Activated naive CD4-positive, alpha-beta T cell treated with anti-CD3 and anti-CD28 coated beads for 36 hours (primary cell): ENCODE measurements at regions not wholly inside any gene's neighbourhood (a gene's known extent, or its start where the extent isn't known, plus 50 kb on each side); places are given as distances from the start of the nearest gene placed in this dataset.

ENCODE experiments used
- CTCF ChIA-PET: fragments of 350-600 bp; sonication (Branson Sonifier 250); formaldehyde crosslinking; loops from one replicate; lab custom pipeline; 2021; ENCODE audit warnings: antibody characterized with exemption; lab: Charles Lee
- DNase-seq: peaks from one replicate; pipeline ENCODE4 v3.0.0-alpha.2; 2020
- H3K27ac Mint-ChIP-seq: one replicate; pipeline ENCODE4 v1.8.0; 2021; ENCODE audit warnings: mild to moderate bottlenecking, mixed read lengths
- H3K27me3 Mint-ChIP-seq: one replicate; pipeline ENCODE4 v1.8.0; 2021; ENCODE audit warnings: low read depth, mixed read lengths
- H3K36me3 Mint-ChIP-seq: one replicate; pipeline ENCODE4 v1.8.0; 2021; ENCODE audit warnings: low read depth, mixed read lengths
- H3K4me1 Mint-ChIP-seq: one replicate; pipeline ENCODE4 v1.8.0; 2021; ENCODE audit warnings: low read depth, mixed read lengths
- H3K4me3 Mint-ChIP-seq: one replicate; pipeline ENCODE4 v1.8.0; 2021; ENCODE audit warnings: mild to moderate bottlenecking, moderate library complexity, mixed read lengths
- H3K9me3 Mint-ChIP-seq: one replicate; pipeline ENCODE4 v1.8.0; 2021; ENCODE audit warnings: mixed read lengths
- intact Hi-C: fragments of 100-400 bp; cut with micrococcal nuclease; formaldehyde crosslinking; loops from one replicate; pipeline ENCODE4 v1.15.1; 2023

DNA sequence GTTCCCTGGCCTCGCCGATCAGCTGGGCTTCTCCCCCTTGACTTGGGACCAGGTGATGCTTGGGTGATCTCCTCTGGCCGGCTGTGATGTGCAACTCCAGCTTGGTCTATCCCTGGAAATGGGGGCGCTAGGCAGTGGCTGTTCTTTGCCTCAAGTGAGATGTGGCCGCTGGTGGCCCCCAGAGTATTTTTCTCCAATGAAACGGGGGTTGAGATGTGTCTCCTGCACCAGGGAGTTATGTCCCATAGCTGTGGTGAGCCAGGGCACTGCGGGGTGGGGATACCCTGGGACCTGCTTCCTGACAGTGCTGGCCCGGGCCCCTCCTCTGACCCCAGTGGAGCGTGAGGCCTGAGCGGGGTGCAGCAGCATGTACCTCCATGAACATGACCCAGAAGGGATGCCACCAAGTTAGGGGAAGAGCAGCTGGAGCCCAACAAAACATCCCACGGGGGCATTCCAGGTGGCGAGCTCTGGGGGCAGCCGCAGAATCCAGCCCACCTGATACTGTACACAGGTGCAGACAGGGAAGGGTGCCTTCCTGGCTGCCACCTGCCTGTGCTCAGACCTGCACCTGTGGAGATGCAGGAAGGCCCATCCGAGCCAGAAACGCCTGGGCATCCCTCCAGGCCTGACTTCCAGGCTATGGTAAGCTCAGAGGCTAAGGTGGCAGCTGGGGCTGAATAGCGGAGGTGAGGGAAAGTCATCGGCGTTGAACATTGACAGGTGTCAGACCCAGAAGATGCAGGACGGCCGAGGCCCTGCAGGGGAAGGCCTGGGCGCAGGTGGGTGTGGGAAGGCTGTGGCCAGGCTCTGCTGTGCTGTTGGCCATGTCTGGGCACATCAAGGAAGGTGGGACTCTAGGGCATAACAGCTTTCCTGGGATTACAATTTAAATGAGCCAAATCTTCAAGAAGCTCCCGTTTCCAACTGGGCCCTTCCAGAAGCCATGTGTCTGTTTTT is 97.3 kb downstream of the CTTN start:
- no peak overlapping the region for H3K4me3 Mint-ChIP-seq
- H3K27me3 Mint-ChIP-seq: no peaks in the 10 kb centered on the region
- DNase-seq: no peak
- no peaks in the 10 kb centered on the region for H3K4me1 Mint-ChIP-seq
- intact Hi-C loops: no loop called here
- H3K9me3 Mint-ChIP-seq: peaks cover 5% of the 10 kb centered on the region
- CTCF ChIA-PET: no interaction called here
- no peaks in the 10 kb centered on the region for H3K36me3 Mint-ChIP-seq
- H3K27ac Mint-ChIP-seq: no peak overlapping the region

DNA sequence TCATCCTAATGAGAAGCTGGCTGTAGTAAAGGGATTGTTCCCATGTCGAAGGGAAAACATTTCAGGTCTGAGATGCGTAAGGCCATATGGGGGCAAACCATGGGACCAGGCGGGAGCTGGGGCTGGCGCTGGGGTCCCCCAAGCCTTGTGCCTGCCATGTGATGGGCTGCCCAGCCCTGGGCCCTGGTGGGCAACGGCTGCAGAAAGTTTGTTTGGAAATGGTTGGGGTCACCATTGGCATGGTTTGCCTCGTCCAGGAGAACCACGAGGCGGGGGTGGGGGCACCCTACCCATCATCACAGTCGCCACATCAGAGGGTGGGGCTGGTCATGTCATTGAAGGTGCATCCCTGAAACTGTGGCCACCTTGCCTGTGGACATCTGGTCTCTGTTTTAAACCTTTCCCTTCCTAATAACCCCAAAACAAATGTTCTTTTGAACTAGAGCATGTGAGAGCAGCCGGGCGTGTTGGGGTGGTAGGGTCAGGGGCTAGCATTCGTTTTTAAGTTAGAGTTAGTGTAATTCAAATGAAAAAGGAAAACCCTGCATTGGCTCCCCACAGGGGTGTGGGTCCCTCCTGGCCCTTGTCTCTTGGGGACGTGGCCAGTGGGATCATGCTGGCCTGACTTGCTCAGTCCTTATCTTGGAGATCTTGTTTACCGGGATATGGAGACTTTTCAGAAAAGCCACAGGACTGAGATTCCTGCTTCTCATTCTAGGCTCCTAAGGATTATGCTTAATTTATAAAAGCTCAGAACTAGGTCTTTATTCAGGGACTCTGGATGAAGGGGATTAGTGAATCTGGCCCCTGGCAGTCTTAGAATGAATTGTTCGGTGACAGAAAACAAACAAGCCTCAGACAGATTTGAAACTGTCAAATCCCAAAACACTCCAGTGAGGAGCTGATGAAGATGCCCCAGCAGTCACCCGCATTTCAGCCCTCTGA is 98.5 kb downstream of the CTTN start:
- no peaks in the 10 kb centered on the region for H3K4me1 Mint-ChIP-seq
- H3K9me3 Mint-ChIP-seq: no peaks in the 10 kb centered on the region
- CTCF ChIA-PET: no interaction called here
- intact Hi-C loops: no loop called here
- no peak for DNase-seq
- H3K4me3 Mint-ChIP-seq: no peak overlapping the region
- H3K36me3 Mint-ChIP-seq: no peaks in the 10 kb centered on the region
- H3K27ac Mint-ChIP-seq: no peak overlapping the region
- H3K27me3 Mint-ChIP-seq: no peaks in the 10 kb centered on the region

DNA sequence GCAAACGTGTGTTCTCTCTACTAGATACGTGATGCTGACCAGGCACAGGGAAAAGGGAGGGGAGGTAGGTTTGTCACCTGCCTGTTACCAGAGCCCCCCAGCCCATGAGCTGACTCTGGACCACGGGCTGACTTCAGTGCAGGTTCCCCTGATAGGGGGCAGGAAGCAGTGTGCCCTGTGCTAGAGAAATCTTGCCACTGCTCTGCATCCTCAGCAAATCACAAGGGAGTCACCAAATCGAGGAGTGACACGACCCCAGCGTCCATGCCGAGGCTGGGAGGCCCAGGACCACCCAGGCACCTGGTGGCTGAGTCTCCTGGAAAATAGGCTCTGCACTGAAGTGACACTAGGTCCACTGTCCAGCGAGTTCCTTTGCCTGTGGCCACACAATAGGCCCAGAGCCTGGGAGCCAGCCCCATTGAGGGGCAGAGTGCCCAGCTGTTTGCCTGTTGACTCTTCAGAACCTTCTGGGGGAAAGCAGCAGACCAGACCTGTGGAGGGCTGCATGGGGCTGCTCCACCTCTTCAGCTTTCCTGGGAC is 99.3 kb downstream of the CTTN start:
- Mint-ChIP-seq H3K27me3 (no peaks in the 10 kb centered on the region), H3K4me1 (no peaks in the 10 kb centered on the region), H3K9me3 (no peaks in the 10 kb centered on the region), H3K27ac (no peak overlapping the region), H3K36me3 (no peaks in the 10 kb centered on the region), H3K4me3 (no peak overlapping the region)
- intact Hi-C loops: no loop called here
- no peak for DNase-seq
- CTCF ChIA-PET: no interaction called here

DNA sequence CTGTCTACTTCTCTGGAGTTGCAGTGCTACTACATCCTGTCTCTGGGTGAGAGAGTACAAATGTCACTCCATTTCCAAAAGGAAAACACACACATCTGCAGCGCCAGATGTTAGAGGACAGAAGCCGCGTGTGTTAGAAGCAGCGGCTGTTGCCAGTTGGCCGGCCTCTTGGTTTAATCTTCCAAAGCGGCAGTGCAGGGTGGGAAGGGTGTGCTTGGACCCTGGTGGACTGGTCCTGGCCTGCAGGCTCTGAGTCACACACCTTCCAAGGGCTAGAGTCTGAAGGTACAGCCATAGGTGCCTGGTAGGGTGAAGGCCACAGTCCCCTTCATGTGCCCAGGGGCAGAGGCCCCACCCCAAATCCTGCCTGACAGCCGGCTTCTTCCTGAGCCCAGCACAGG is 99.8 kb downstream of the CTTN start:
- intact Hi-C loops: no loop called here
- Mint-ChIP-seq H3K27me3 (no peaks in the 10 kb centered on the region), H3K9me3 (no peaks in the 10 kb centered on the region), H3K36me3 (no peaks in the 10 kb centered on the region), H3K4me1 (no peaks in the 10 kb centered on the region), H3K4me3 (no peak overlapping the region), H3K27ac (no peak overlapping the region)
- DNase-seq: no peak
- CTCF ChIA-PET: no interaction called here

DNA sequence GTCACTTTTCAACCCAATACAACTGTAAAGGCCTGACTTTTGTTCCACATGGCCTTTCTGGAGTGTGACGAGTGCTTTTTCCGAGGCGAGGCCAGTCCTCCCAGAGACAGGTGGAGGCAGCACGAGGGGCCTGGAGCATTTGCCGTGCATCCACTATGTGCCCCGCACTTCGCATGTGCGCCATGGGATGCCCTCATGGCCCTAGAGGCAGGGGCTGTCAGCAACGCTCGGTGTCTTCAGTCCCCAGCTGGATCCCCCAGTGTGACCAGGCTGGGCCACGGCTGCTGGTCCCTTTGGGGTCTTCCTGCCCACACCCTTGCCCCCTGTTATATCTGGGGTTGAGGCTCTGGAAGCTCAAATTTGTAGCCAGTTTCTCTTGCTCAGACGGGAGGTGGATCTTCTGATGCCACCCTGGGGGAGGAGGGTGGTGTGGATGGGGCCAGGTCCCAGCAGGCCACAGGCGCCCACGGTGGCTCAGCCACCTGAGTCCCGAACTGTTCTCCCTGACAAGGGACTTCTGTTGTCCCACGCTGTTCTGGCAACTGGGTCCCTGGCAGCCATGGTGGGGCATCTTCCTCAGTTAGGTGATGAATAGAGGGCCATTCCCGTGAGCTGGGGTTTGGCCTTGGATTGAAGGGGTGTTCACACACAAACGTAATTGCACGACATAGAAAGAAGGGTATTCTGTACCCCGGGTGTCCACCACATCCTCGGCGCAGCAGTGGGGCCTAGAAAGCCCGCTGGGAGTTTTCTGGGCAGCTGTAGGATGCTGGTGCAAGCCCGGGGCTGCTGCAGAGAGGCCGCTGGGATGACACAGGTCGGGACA is 100.9 kb downstream of the CTTN start:
- intact Hi-C loops: no loop called here
- Mint-ChIP-seq H3K36me3 (no peaks in the 10 kb centered on the region), H3K27ac (no peak overlapping the region), H3K4me1 (no peaks in the 10 kb centered on the region), H3K4me3 (no peak overlapping the region), H3K27me3 (no peaks in the 10 kb centered on the region), H3K9me3 (no peaks in the 10 kb centered on the region)
- DNase-seq: no peak
- CTCF ChIA-PET: no interaction called here

DNA sequence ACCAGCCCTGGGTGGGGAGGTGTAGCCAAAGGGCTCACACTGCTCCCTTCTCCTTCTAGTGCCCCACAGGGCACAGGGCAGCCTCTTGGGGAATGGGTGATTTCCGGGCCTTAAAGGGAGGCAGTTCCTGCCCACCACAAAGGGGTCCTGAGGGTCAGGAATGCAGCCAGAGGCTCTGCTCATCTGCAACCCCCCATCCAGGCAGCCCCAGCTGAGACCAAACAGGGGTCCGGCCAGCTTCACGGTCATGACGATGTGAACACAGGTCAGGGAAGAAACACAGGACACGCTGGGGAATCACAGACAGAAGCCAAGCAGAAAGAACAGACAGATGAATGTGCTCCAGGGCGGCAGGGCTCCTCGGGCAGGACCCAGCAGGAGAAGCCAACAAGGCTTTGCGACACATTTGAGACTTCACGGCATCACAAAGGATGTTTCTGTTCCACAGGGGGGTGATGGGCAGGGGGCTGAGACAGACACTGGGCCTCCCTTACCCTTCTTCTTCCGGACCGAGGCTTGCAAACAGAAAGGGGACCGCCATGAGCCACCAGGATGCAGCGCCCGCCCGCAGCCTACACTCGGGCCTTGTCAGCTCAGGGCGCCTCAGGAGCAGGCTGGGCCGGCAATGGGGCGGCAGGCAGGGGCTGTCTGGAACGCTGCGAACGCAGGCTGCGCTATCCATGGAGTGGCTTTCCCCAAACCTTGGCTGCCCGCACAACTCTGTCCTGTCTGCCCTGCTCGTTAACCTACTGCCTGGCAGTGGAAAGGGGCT is 101.9 kb downstream of the CTTN start:
- Mint-ChIP-seq H3K27ac (no peak overlapping the region), H3K4me1 (no peaks in the 10 kb centered on the region), H3K4me3 (no peak overlapping the region), H3K27me3 (no peaks in the 10 kb centered on the region), H3K36me3 (no peaks in the 10 kb centered on the region), H3K9me3 (no peaks in the 10 kb centered on the region)
- CTCF ChIA-PET: no interaction called here
- intact Hi-C loops: no loop called here
- no peak for DNase-seq

DNA sequence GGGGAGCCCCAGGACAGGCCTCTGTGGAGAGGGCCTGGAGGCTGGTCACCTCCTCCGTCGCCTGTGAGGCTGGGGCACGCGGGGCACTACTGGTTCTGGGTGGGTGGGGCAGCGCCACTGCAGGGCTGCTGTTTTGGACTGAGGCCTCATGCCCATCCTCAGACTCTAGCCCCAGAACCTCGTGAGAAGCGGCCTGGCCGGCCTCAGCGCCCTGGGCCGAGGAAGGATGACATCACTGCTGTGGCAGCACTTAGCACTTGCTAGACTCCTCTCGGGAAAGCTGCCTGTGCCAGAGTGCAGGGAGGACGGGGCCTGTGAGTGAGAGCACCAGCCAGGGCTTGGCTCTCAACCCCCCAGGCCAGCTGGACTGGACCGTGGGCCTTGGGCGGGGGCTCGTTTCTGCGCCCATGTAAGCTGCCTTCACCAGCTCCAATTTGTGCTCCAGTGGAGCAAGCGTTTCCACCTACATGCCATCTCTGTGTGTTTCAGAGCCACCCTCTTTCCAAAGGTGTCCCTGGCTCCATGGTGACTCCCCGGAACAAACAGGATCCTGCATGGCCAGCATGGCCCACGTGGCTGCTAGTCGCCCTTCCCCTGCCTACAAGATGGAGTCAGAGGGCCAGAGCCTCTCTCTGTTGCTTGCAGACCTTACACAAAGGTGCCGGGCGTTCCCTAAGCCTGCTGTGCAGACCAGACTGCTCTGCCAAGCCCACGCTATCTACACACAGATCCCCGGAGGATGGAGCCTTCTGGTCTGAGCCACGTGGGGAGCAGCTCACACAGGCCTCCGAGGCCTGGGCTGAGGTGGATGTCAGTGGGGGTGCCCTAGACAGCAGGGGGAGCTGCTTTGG is 102.9 kb downstream of the CTTN start:
- Mint-ChIP-seq H3K36me3 (no peaks in the 10 kb centered on the region), H3K4me1 (no peaks in the 10 kb centered on the region), H3K27me3 (no peaks in the 10 kb centered on the region), H3K9me3 (no peaks in the 10 kb centered on the region), H3K27ac (no peak overlapping the region), H3K4me3 (no peak overlapping the region)
- CTCF ChIA-PET: no interaction called here
- no peak for DNase-seq
- intact Hi-C loops: no loop called here

DNA sequence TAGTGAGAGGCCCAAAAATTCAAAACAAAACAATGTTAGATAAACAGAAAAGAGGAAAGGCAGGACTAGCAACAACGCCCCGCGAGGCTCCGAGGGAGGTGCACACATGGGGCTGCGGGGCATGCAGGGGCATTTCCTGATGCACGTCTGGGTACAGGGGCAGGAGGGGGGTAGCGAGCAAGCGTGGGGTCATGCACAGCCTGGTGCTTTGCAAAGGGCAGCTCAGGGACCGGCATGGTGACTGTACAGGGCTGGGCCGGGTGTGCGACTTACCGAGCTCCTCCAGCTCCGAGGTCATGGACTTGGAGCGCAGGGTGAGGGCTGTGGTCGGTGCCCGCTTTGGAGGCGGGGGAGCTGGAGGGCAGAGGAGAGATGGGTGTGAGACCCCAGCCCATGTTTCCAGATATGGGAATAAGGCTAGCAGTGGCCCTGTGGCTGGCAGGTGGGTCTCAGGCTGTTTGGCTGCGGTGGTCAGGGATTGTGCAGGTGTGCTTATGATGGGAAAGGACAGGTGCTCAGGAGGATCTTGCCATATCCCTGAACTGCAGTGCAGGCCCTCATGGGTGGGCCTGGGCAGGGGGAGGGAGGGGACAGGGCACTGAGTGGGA is 103.7 kb downstream of the CTTN start:
- H3K4me1 Mint-ChIP-seq: no peaks in the 10 kb centered on the region
- no peaks in the 10 kb centered on the region for H3K9me3 Mint-ChIP-seq
- H3K36me3 Mint-ChIP-seq: no peaks in the 10 kb centered on the region
- no peak overlapping the region for H3K27ac Mint-ChIP-seq
- H3K4me3 Mint-ChIP-seq: no peak overlapping the region
- CTCF ChIA-PET: no interaction called here
- intact Hi-C loops: no loop called here
- no peak for DNase-seq
- no peaks in the 10 kb centered on the region for H3K27me3 Mint-ChIP-seq

DNA sequence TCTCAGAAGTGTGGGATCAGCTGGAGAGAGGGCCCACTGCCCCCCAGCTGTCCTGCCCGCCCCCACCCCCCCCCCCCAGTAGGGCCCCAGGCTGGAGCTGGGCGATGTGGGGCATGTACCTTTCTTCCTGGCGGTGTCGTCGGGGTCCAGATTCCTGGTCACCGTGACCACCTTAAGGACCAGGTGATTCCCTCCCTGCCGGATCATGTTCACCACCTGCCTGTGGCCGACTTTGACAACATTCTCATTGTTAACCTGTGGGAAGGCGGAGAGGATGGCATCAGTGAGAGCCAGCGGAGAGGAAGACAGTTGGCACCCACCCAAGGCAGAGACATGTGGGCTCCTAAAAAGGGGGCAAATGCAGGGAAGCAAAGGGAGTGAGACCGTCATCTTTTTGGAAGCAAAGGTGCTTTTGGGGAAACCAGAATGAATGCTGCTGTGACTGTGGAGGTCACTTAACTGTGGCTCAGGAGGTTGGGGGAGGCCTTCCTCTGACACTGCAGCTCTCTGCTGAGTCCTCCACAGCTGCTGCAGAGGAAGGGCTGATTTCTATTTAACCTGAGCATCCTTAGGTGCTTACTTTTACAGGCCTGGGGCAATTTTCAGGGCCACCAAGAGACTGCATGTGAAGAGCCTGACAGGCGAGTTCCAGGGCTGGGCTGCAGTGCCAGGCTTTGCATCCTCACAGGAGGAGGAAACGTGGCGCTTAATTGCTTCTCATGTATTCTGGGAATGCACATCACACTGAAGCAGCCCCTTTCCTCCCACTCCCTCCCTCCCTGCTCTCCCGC is 104.5 kb downstream of the CTTN start:
- Mint-ChIP-seq H3K9me3 (no peaks in the 10 kb centered on the region), H3K36me3 (no peaks in the 10 kb centered on the region), H3K27ac (no peak overlapping the region), H3K4me1 (no peaks in the 10 kb centered on the region), H3K27me3 (no peaks in the 10 kb centered on the region), H3K4me3 (no peak overlapping the region)
- no peak for DNase-seq
- CTCF ChIA-PET: no interaction called here
- intact Hi-C loops: no loop called here
